Stimulated activated CD8-positive, alpha-beta memory T cell treated with anti-CD3 and anti-CD28 coated beads, Interleukin-7, amount 100 ng/mL, for 1 hour (primary cell): ENCODE measurements at regions not wholly inside any gene's neighbourhood (a gene's known extent, or its start where the extent isn't known, plus 50 kb on each side); places are given as distances from the start of the nearest gene placed in this dataset.

Source experiments
- DNase-seq, 2 donors: peaks; one replicate each; pipeline ENCODE4 v3.0.0-alpha.2; 2020; ENCODE audit warnings: low read depth in 2 of 2

GRCh38 chr2:40786636-40787035 is 334.7 kb upstream of the SLC8A1 start:
- DNase-seq = no peak

- DNase-seq = no peak
Observed at GRCh38 chr2:40797120-40797519, 345.2 kb upstream of the SLC8A1 start.

- DNase-seq = no peak
Observed at GRCh38 chr2:40803900-40804299, 352.0 kb upstream of the SLC8A1 start.

GRCh38 chr2:40809156-40809555 is 357.3 kb upstream of the SLC8A1 start:
- DNase-seq = no peak

GRCh38 chr2:40814616-40815015 is 362.7 kb upstream of the SLC8A1 start:
- DNase-seq = no peak

- DNase-seq = no peak
Observed at GRCh38 chr2:40820319-40820718, 368.4 kb upstream of the SLC8A1 start.

- DNase-seq = no peak
Observed at GRCh38 chr2:40823478-40823877, 371.6 kb upstream of the SLC8A1 start.

- DNase-seq = no peak
Observed at GRCh38 chr2:40824278-40824677, 372.4 kb upstream of the SLC8A1 start.

GRCh38 chr2:40827392-40827791 is 375.5 kb upstream of the SLC8A1 start:
- DNase-seq = no peak

- DNase-seq = no peak
Observed at GRCh38 chr2:40831321-40831873, 379.5 kb upstream of the SLC8A1 start.

GRCh38 chr2:40841856-40842255 is 390.0 kb upstream of the SLC8A1 start:
- no peak for DNase-seq

GRCh38 chr2:40844353-40845277 is 392.7 kb upstream of the SLC8A1 start:
- DNase-seq = no peak

GRCh38 chr2:40851661-40852060 is 399.8 kb upstream of the SLC8A1 start:
- DNase-seq = no peak

GRCh38 chr2:40859617-40860016 is 407.7 kb upstream of the SLC8A1 start:
- no peak for DNase-seq

- DNase-seq = no peak
Observed at GRCh38 chr2:40867829-40868228, 415.9 kb upstream of the SLC8A1 start.

GRCh38 chr2:40872580-40872979 is 420.7 kb upstream of the SLC8A1 start:
- DNase-seq = no peak

GRCh38 chr2:40874380-40874779 is 422.5 kb upstream of the SLC8A1 start:
- no peak for DNase-seq

- DNase-seq = no peak
Observed at GRCh38 chr2:40877734-40878288, 425.9 kb upstream of the SLC8A1 start.

GRCh38 chr2:40879305-40879704 is 427.4 kb upstream of the SLC8A1 start:
- no peak for DNase-seq

GRCh38 chr2:40886100-40886499 is 434.2 kb upstream of the SLC8A1 start:
- DNase-seq = no peak

GRCh38 chr2:40886655-40887054 is 434.8 kb upstream of the SLC8A1 start:
- no peak for DNase-seq

- no peak for DNase-seq
Observed at GRCh38 chr2:40896358-40896757, 444.5 kb upstream of the SLC8A1 start.

- no peak for DNase-seq
Observed at GRCh38 chr2:40914666-40915065, 462.8 kb upstream of the SLC8A1 start.
